GM18505 (cell line): ENCODE measurements at regions not wholly inside any gene's neighbourhood (a gene's known extent, or its start where the extent isn't known, plus 50 kb on each side); places are given as distances from the start of the nearest gene placed in this dataset.
"Not testable (repeated sequence)": the region's sequence is repeated elsewhere in the genome, so short reads cannot be mapped to it uniquely, and the experiment has no call there.

ENCODE experiments used
- ATAC-seq: cut with Tn5 transposase; IDR thresholded peaks from one replicate; pipeline ENCODE4 v1.9.1; 2021; ENCODE audit not compliant: unreplicated experiment
- POLR2A ChIP-seq: IDR thresholded peaks from 4 replicates; pipeline ENCODE4 v1.6.1; 2011; ENCODE audit warnings: borderline replicate concordance; ENCODE audit not compliant: insufficient read depth, insufficient read length; ENCODE audit errors: extremely low read depth

GRCh38 chr16:16917191-16917785 lies 538.3 kb downstream of the NPIPA7 start:
- ATAC-seq = no peak
- TF ChIP-seq POLR2A = no peak

GRCh38 chr16:16923479-16923878 lies 544.5 kb downstream of the NPIPA7 start:
- no peak for TF ChIP-seq POLR2A
- ATAC-seq = no peak

- TF ChIP-seq POLR2A = no peak
- no peak for ATAC-seq
Measured at GRCh38 chr16:16924613-16925012, 545.7 kb downstream of the NPIPA7 start.

GRCh38 chr16:16925432-16925831 lies 545.3 kb downstream of the XYLT1 start:
- ATAC-seq = no peak

GRCh38 chr16:16928532-16929109 lies 542.1 kb downstream of the XYLT1 start:
- no peak for TF ChIP-seq POLR2A
- no peak for ATAC-seq

More at GRCh38 chr16:16925432-16925831, 545.3 kb downstream of the XYLT1 start:
- TF ChIP-seq POLR2A = no peak

- no peak for TF ChIP-seq POLR2A
- ATAC-seq = no peak
Measured at GRCh38 chr16:16930309-16931000, 540.3 kb downstream of the XYLT1 start.

- ATAC-seq = no peak
- no peak for TF ChIP-seq POLR2A
Measured at GRCh38 chr16:16933861-16934260, 536.9 kb downstream of the XYLT1 start.

- no peak for ATAC-seq
- TF ChIP-seq POLR2A = no peak
Measured at GRCh38 chr16:16934660-16935059, 536.1 kb downstream of the XYLT1 start.

- ATAC-seq = not testable (repeated sequence)
Measured at GRCh38 chr16:16935909-16936308, 534.9 kb downstream of the XYLT1 start.

- TF ChIP-seq POLR2A = no peak
- ATAC-seq = no peak
Measured at GRCh38 chr16:16937576-16937975, 533.2 kb downstream of the XYLT1 start.

GRCh38 chr16:16938009-16938408 lies 532.8 kb downstream of the XYLT1 start:
- no peak for ATAC-seq

GRCh38 chr16:16938980-16939379 lies 531.8 kb downstream of the XYLT1 start:
- no peak for ATAC-seq
- TF ChIP-seq POLR2A = no peak

More at GRCh38 chr16:16938009-16938408, 532.8 kb downstream of the XYLT1 start:
- no peak for TF ChIP-seq POLR2A

- TF ChIP-seq POLR2A = no peak
- no peak for ATAC-seq
Measured at GRCh38 chr16:16940351-16940750, 530.4 kb downstream of the XYLT1 start.

- ATAC-seq = not testable (repeated sequence)
Measured at GRCh38 chr16:16942849-16943248, 527.9 kb downstream of the XYLT1 start.
